ENCODE measurements at regions not wholly inside any gene's neighbourhood (a gene's known extent, or its start where the extent isn't known, plus 50 kb on each side); places are given as distances from the start of the nearest gene placed in this dataset.
"Not testable (repeated sequence)": the region's sequence is repeated elsewhere in the genome, so short reads cannot be mapped to it uniquely, and the experiment has no call there.

DNA sequence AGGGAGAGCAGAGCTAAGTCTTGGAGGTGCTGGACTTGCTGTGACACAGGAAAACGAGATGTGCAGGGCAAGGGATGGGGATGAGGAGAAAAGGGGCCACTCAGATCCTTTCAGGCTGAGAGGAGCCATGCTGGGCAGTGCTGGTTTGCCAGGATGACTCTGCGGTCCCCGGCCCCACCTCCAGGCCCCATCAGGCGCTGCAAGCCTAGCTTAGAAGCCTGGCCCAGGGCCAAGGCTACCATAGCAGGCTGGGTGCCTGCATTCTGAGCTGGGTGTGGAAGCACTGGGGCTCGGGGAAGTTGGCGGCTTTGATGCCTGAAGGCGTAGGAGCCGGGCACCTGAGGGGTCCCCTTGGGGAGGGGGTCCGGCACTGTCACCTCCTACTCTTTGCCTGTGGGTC lies 341.2 kb upstream of the USP9Y start:
- DNase-seq (ENCODE audit: low read depth): no peak

DNA sequence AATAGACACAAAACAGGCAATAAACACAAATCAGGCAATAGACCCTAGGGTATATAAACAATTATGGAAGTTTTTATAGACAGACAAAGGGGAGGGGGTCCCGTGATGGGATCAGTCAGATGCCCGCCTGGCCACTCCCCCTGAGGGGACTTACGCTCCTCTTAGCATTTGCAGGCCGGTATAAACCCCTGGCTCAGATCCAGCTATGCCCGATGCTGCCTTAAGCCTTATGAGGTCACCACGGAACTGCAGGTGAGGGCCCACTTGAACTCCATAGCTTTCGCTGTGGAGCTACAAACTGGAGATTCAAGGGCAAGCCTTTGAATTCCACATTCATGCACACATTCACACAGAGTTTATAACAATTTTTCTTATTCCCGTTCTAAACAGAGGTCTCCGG lies 340.5 kb upstream of the USP9Y start:
- no peak for DNase-seq (ENCODE audit: low read depth)

DNA sequence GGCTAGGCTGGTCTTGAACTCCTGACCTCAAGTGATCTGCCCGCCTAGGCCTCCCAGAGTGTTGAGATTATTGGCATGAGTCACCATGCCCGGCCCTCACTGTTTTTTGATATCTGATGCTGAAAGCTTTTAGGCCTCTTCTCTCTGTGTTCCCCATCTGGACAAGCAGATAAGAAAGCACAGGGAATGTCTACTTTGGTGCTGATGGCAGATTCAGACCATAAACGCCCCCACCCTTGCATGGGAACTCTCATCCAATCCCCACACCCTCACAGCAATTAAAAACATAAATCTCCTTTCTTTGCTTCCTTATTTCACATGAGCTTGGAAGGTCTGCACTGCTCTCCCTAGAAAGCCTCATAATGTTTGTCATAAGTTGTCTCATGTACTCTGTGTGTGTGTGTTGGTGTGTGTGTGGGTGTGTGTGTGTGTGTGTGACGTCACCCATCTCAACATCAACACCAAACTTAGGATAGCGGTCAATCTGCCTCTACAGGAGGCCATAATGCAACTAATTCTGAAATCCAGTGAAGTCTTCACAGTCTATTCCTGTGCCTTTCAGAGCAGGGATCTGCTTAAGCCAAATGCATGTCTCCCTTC lies 335.6 kb upstream of the USP9Y start:
- no peak for DNase-seq (ENCODE audit: low read depth)

DNA sequence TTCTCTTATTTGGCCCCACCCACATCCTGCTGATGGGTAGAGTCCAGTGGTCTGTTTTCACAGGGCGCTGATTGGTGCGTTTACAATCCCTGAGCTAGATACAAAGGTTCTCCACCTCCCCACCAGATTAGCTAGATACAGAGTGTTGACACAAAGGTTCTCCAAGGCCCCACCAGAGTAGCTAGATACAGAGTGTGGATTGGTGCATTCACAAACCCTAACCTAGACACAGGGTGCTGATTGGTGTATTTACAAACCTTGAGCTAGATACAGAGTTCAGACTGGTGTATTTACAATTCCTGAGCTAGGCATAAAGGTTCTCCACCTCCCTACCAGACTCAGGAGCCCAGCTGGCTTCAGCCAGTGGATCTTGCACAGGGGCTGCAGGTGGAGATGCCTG lies 326.4 kb upstream of the USP9Y start:
- not testable (repeated sequence) for DNase-seq (ENCODE audit: low read depth)

DNA sequence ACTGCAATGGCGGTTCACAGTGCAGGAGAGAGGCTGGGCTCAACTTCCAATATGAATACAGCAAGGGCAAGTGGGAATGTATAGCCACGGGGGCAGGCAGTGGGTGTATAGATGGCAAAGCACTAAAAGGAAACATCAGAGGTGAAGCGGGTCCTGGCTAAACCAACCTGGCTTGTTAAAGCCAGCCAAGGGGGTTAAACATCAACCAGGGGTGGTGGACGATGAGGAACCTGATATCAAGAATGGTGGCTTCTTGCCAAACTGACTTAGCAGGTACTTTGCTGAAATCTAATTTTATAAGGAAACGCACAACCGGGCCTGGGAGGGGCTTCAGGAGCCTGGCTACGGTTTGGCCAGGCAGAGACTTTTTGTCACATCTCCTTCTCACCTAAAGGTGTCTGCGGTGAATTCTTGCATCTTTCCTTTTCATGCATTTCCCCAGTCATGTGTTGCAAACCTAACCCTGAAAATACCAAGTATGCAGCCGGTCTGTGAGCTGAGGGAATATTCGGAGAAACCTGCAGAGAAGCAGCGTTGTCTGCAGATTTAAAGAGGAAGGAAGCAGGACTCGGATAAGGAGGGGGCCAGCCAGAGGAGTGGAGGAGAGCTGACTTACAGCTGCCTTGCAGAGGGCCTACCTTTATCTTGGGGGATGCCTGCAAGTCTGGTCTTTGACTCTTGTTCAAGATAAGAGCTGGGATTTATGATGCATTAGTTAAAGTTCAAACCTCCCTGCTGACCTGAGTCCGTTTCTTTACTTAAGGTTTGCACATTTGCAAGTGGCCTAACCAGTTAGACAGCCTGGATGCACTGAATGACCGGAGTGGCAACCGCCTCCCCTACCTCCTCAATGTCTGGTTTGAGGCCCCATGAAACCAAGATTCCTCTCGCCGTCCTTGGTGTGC lies 309.1 kb upstream of the USP9Y start:
- DNase-seq (ENCODE audit: low read depth): not testable (repeated sequence)

DNA sequence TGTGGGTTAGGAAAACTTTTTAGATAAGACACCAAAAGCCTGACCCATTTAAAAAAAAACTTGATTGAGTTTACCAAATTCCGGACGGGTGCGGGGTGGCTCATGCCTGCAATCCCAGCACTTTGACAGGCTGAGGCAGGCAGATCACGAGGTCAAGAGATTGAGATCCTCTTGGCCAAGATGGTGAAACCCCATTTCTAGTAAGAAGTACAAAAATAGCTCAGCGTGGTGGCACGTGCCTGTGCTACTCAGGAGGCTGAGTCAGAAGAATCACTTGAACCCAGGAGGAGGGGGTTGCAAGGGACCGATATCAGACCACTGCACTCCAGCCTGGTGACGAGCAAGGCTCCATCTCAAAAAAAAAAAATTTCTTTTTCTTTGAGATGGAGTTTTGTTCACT lies 307.8 kb upstream of the USP9Y start:
- no peak for DNase-seq (ENCODE audit: low read depth)

DNA sequence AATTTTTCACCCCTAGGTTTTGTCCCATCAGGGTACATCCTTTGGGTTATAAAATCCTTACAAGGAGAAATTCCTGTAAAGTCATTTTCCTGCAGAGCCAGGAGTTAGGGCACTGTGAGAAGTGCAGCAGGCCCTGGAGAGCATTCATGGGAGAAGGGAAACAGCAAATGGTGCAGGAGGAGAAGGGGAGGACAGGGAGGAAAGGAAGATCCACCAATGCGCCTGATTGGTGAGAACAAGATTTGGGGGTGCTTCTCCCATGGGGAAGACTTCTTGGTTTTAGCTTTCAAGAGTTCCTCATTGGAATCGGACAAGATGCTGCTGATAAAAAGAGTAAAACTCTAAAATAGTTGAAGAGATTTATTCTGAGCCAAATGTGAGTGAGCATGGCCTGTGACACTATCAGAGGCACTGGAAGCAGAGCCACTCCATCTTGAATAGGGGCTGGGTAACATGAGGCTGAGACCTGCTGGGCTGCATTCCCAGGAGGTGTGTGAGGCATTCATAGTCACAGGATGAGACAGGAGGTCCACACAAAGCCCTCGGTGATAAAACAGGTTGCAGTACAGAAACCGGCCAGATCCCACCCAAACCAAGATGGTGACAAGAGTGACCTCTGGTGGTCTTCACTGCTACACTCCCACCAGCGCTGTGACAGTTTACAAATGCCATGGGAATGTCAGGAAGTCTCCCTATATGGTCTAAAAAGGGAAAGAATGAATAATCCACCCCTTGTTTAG lies 305.5 kb upstream of the USP9Y start:
- not testable (repeated sequence) for DNase-seq (ENCODE audit: low read depth)

DNA sequence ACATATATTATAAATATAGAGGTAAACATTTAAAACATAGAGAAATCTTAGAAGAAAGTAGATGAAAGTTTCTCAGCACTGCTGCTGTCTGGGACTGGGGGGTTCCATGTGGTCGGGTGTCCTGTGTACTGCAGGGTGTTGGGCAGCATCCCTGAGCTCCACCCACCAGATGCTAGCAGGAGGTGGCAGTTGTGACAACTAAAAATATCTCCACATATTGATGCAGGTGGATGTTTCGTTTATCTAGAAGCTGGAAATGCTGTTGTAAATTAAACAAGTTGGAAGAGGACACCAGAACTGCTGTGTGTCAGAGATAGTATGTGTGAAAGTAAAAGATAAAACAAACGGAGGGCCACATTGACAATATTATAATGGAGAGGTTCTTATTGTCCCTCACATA lies 297.1 kb upstream of the USP9Y start:
- DNase-seq (ENCODE audit: low read depth): no peak

DNA sequence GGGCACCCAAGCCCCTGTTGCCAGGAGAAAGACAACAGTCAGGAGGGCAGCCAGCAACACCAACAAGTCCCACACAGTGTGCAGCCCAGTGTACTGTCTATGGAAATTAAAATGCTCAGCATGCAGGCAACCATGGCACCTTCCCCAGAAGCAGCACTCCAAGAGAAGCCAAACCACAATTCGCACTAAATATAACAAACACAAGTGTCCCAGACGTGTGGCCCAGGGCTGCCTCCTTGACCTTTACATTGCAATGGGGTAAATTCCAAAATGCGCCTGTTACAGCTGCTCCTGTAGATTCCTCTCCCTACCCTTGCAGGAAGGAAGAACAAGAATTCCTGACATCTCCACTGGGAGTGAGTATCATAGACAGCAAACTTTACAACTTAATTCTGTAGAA lies 292.8 kb upstream of the USP9Y start:
- DNase-seq (ENCODE audit: low read depth): no peak

DNA sequence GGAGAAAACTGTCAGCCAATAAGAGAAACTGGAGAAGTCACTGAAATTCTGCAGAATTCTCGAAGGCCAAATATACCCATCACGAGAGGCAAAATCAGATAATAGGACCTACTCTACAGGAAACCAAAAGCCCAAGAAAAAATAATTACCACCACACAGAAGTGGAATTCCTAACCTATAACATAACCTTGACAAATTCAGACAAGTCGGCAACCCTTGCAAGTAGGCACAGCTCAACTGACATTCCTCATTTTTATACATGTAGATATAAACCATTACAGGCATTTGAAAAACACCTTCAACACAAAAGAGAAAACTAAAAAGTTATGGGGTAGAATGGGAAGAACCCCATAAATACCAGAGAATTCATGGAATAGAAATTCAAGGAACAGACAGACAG lies 290.3 kb upstream of the USP9Y start:
- DNase-seq (ENCODE audit: low read depth): no peak

DNA sequence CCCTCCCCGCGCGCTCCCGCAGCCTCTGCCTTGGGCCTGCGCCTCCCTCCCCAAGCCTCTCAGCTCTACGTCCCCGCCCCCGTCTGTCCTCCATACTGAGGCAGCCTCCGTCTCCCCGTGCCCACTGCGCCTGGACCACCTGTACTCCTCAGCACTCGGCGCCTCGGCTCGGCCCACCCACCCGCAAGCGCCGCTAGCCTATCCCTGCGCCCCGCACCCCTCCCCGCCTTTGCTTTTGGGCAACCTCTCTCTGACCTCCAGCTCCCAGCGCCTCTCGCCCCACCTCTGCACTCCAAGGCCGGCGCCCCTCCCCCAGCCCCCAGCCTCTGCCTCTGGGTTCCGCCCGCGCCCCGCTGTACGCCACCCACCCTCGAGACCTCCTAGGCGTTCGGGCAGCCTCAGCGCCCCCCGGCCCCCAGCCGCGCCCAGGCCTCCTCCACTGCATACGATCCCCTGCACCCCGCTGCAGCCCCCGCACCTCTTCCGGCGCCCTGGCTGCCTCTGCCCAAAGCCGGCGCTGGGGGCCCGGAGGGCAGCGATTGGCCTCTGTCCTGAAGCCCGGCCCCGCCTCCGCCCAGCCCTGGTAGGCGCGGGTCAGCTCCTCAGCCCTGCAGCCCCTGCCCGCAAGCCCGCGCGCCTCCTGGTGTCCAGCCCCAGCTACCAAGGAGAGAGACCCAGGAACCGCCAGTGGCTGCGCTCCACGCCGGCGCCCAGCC lies 279.8 kb upstream of the USP9Y start:
- DNase-seq (ENCODE audit: low read depth): no peak

DNA sequence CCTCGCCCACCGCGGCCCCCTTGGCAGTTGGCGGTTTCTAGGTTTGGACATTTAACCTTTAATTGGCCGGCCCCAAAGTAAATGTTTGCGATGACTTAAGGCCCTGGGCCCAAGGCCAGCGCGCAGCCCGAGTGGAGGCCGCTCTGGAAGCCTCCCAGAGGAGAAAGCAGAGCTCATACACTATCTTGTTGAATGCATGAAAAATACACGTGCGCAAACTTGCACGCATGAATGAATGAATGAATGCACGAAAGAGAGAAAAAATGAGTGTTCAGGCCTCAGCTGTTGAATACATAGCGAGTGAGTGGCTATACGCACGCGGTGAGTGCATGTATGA lies 279.3 kb upstream of the USP9Y start:
- DNase-seq (ENCODE audit: low read depth): no peak

DNA sequence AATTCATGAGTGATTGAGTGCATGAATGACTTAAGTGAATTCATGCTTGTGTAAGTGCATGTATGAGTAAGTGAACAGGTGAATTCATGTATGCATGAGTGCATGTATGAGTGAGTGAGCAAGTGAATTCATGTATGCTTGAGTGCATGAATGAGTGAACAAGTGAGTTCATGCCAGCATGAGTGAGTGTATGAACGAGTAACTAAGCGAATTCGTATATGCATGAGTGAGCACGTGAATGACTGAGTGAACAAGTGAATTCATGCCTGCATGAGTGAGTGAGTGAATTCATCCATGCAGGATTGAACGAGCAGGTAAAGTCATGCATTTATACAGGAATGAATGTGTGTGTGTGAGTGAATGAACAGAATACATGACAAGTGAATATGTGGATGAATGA lies 278.5 kb upstream of the USP9Y start:
- DNase-seq (ENCODE audit: low read depth): no peak

DNA sequence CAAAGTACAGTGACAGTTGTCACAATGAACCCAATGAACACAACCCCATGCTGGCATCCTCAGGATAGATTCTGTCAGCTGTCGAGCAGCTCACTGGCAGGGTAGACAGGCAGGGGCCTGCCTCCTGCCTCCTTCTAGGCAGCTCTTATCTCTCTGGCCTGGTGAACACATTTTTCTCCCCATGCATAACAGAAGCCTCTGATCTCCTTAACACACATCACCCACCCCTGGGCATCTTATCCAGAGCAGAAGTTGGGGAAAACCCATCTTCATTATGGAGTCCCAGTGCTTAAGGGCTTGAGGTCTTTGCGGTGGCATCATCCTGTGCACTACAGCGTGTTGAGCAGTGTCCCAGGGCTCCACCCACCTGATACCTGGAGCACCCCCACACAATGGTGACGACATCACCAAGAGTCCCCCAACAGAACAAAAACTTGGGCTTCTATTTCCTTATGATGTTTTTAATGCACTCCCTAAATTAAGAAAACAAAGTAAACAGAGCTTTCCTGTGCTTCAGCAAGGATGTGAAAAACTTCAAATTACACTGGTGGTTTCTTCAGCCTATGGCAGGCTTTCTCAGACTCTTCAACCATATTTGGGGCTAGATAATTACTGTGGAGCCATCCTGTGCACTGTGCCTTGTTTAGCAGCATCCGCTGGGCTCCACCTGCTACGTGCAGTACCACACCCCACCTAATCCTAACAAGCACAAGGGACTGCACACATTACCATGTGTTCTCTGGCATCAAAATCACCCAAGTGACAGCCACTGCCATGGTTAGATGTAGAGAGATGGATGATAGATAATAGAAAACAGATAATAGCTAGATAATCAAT lies 277.4 kb upstream of the USP9Y start:
- no peak for DNase-seq (ENCODE audit: low read depth)

DNA sequence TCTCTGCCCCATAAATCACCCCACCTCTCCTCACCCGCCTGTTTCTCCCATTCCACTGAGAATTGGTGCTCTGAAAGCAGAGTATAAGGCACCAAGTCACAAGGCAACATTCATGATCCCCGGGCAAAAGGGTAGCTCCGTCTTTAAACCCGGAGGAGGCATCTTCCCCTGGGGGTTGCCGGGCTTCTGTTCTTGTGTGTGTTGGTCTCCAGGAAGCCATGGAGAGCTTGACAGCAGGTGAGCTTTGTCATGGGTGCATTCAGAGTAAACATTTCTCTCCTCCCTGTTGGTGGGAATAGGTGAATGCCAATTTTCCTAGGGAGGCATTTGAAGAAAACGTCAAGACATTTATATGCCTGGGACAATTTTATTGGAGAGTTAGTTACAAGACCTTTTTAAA lies 275.5 kb upstream of the USP9Y start:
- DNase-seq (ENCODE audit: low read depth): no peak

DNA sequence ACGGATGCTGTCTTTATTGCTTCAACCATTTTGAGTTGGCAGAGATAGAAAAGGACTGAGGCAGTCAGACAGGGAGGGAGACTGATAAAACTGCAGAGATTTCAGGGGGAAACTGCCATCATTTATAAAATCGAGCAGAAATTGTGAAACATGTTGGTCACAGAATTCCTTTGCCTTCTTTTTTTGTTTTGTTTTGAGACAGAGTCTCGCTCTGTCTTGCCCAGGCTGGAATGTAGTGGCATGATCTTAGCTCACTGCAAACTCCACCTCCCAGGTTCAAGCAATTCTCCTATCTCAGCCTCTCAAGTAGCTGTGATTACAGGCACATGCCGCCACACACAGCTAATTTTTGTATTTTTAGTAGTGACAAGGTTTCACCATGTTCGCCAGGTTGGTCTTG lies 273.7 kb upstream of the USP9Y start:
- no peak for DNase-seq (ENCODE audit: low read depth)

DNA sequence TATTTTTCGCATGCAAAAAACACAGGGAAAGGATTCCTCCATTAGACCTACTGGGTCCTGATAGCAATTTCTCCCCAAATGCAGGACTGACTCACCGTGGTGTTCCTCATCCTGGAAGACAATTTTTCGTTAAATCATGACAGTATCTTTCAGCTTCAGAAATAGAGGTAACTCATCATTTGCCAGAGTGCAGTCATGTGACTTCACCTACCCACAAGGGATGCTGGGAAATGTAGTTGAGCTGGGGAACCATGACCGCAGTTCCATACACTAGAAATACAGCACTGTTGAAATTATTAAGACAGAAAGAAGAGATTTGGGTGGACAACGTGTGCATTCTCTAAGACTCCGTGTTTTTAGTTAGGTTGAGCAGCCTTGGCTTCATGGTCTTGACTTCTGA lies 269.5 kb upstream of the USP9Y start:
- no peak for DNase-seq (ENCODE audit: low read depth)

DNA sequence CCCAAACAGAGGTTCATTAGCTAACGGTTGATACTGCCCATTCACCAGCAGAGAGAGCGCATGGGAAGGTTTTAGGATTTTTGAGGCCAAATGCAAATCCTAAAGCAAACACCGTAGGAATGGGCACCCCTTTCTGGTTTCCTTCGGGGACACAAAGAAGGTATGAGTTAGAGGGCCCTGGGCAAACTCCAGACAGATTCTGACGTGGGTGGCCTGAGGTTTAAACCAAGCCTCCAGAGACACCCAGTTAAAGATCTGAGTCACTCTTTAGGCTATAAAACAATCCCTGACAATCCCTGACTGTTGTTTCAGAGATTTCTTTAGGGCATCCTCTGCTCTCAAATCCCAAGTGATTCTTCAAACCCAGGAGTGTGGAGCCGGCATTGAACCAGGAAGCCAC lies 262.2 kb upstream of the USP9Y start:
- DNase-seq (ENCODE audit: low read depth): not testable (repeated sequence)

DNA sequence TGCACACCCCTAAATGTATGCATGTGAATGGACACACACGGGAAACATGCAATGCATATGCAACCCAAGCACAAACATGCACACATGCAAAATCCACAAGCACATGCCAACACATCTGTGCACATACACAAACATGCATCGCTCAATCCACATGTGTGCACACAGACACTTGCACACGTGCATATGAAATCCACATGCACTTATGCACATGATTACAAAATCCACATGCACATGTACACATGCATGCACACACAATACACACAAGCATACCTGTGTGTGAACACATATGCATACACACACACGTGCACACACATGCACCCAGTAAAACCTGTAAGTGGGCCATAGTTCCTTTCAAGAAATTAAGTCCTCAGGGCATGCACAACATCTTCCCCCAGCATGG lies 256.8 kb upstream of the USP9Y start:
- DNase-seq (ENCODE audit: low read depth): no peak

DNA sequence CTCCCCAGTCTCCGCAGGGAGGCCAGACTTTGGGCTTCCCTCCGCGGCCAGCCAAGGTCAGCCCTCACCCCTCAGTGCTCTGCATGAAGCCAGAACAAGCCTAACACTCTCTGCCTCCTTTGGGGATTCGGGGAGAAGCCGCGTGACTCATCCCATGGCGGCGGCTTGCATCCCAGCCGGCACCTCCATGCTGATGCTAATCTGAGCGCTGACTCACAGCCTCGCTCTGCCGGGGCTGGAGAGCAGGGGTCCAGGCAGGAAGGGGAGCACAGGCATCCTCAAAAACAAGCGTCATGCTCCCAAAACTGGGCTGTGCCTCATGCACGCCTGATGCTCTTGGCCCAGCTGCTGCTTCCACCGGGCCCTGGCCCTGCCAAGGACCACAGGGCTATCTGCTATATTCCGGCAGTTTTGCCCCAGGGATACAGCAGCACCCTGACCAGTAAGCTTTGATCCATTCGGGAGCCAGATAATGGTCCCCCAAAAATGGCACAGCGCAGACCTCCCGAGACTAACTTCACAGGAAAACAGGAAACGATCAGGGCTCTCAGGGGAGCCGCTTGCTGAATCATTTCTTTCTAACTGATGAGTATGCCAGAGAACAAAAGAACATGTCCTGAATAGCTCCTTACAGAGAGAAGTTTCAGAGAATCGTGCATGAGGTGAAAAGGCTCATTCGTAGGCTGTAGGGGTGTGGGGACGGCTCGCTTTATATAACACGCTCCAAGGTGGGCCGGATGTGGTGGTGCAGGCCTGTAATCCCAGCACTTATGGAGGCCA lies 254.4 kb upstream of the USP9Y start:
- DNase-seq (ENCODE audit: low read depth): not testable (repeated sequence)

DNA sequence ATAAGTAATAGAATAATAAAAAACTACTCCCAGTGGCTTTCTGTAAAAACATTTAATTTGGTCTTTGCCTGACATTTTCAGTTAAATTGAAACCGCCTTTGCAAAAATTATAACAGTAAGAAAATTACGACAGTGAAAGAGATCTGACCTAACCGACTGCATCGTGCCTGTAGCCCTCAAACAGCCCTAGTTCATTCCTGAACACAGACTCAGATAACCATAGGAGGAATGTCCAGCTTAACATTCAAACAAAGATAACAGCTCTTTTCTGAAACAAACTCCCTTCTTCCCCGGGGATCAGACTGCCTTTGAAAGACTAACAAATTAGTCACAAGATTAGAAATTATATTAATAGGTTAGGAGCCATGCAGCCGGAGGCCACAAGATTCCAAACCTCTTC lies 252.5 kb upstream of the USP9Y start:
- DNase-seq (ENCODE audit: low read depth): not testable (repeated sequence)

All from stimulated activated CD4-positive, alpha-beta T cell treated with anti-CD3 and anti-CD28 coated beads, Interleukin-2, amount 100 ng/mL, for 4 hours (primary cell).